Chondrocyte (in vitro differentiated cells): ENCODE measurements at regions not wholly inside any gene's neighbourhood (a gene's known extent, or its start where the extent isn't known, plus 50 kb on each side); places are given as distances from the start of the nearest gene placed in this dataset.

ENCODE experiments used
- DNase-seq: peaks from one replicate; pipeline ENCODE4 v3.0.0; 2021; ENCODE audit warnings: mixed read lengths, low spot score
- H3K27ac Mint-ChIP-seq: one replicate; pipeline ENCODE4 v1.8.0; 2021; ENCODE audit warnings: mild to moderate bottlenecking, moderate library complexity, mixed read lengths; ENCODE audit not compliant: unreplicated experiment
- H3K27me3 Mint-ChIP-seq: 2 replicates; pipeline ENCODE4 v1.8.0; 2021; ENCODE audit warnings: low read depth, mixed read lengths
- H3K36me3 Mint-ChIP-seq: 2 replicates; pipeline ENCODE4 v1.8.0; 2021; ENCODE audit warnings: low read depth, mixed read lengths
- H3K4me1 Mint-ChIP-seq: 2 replicates; pipeline ENCODE4 v1.8.0; 2021; ENCODE audit warnings: low read depth, mild to moderate bottlenecking, mixed read lengths
- H3K4me3 Mint-ChIP-seq: one replicate; pipeline ENCODE4 v1.8.0; 2021; ENCODE audit warnings: mild to moderate bottlenecking, moderate library complexity, mixed read lengths; ENCODE audit not compliant: unreplicated experiment
- H3K9me3 Mint-ChIP-seq: 2 replicates; pipeline ENCODE4 v1.8.0; 2021; ENCODE audit warnings: low read depth, mixed read lengths
- TF ChIP-seq, protein P1 (sequence below): fragments of 200-600 bp; sonication (generic); IDR thresholded peaks from 2 replicates; pipeline ENCODE4 v1.5.0; 2021; ENCODE audit warnings: antibody characterized with exemption, mild to moderate bottlenecking, moderate library complexity

DNA sequence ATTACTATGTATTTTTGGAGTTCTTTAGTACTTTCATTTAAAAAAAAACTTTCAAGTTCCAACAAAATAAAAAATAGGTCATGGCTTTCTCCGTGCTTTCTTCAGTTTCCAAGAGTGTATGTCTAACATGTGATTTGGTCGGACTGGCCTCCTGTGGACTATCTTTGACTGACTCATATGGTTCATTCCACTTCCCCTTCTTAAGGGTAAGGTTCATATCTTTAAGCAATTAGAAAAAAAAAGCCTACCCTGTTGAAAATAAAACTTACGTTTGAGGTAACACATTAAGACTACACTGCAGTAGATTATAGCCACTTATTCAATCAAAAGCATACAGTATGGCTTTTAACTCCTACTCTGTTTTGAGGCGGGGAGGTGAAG, 112.8 kb upstream of the AHR start:
- Mint-ChIP-seq H3K27ac (peak overlapping the region; percentile 3), H3K4me3 (no peak overlapping the region), H3K9me3 (peaks cover 2% of the 10 kb centered on the region), H3K4me1 (peaks cover 17% of the 10 kb centered on the region), H3K27me3 (no peaks in the 10 kb centered on the region), H3K36me3 (no peaks in the 10 kb centered on the region)
- TF ChIP-seq, protein P1, sequence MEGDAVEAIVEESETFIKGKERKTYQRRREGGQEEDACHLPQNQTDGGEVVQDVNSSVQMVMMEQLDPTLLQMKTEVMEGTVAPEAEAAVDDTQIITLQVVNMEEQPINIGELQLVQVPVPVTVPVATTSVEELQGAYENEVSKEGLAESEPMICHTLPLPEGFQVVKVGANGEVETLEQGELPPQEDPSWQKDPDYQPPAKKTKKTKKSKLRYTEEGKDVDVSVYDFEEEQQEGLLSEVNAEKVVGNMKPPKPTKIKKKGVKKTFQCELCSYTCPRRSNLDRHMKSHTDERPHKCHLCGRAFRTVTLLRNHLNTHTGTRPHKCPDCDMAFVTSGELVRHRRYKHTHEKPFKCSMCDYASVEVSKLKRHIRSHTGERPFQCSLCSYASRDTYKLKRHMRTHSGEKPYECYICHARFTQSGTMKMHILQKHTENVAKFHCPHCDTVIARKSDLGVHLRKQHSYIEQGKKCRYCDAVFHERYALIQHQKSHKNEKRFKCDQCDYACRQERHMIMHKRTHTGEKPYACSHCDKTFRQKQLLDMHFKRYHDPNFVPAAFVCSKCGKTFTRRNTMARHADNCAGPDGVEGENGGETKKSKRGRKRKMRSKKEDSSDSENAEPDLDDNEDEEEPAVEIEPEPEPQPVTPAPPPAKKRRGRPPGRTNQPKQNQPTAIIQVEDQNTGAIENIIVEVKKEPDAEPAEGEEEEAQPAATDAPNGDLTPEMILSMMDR = no peak
- DNase-seq = no peak

DNA sequence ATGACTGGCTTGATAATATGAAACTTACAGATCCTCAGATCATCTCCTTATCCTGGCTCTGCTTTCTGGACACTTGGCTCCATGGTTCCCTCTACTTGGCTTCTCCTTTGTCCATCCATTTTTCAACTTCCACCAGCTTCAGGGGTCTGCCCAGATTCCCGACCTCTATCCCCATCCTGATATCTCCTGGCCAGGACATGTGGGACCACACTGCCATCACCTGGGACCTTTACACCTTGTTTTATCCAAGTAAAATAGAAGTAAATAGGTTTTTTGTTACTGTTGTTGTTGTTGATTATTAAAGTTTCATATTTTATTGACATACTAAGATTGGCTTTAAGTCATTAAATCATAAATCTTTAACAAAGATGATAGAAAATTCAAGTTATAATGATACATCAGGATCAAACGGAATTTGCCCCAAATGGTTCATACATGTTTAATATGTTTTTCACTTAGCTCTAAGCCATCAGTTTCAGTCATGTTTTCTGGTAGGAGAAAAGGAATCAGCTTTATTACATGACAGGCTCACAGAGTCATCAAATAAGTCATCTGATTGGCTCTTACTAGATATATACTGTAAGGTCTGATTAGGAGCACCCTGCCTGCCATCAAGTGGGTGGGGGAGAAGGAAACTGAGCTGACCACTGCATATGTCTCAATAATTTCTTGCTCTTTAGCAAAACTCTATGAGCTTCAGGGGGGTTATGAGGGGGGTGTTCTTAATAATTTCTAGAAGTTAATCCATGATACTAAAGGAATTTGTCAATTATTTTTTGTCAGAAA, 111.5 kb upstream of the AHR start:
- Mint-ChIP-seq H3K36me3 (no peaks in the 10 kb centered on the region), H3K27ac (no peak overlapping the region), H3K9me3 (no peaks in the 10 kb centered on the region), H3K27me3 (no peaks in the 10 kb centered on the region), H3K4me1 (peaks cover 8% of the 10 kb centered on the region), H3K4me3 (no peak overlapping the region)
- no peak for DNase-seq
- TF ChIP-seq, protein P1 = no peak

DNA sequence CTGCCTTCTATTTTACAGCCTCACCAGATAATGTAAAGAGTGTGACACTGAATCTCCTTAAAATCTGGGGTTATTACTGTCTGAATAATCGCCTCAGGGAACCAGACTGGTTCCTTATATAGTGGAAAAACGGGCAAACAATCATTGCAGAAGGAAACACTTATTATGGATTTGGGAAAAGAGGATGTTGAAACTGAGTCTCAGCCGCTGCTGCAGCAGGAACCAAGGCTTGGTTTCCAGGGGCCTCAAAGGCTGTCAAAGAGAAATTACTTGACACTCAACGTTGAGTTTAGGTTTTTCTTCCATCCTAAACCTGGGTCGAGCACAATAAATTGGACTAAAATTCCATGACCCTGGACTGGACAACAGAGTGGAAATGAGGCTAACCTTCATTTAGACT, 103.8 kb upstream of the AHR start:
- Mint-ChIP-seq H3K27ac (no peak overlapping the region), H3K36me3 (no peaks in the 10 kb centered on the region), H3K4me3 (no peak overlapping the region), H3K4me1 (no peaks in the 10 kb centered on the region), H3K27me3 (no peaks in the 10 kb centered on the region), H3K9me3 (no peaks in the 10 kb centered on the region)
- TF ChIP-seq, protein P1 = no peak
- no peak for DNase-seq

DNA sequence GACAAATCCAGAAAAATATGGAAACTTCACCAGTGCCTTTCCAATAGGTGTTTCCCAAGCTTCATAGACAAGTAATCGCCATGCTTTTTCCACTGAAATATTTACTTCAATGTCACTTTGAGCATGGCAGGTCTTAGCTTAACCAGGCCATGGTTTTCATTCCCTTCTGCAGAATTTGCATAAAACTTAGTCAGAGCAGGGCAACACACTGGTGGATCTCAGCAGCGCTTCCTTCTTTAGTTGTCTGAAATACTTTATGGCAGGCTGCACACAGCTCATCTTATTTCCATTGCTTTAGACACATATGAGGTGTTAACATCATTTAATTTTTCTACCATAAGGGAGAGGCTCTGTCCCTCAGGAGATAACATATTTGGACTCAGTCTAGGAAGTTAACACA, 102.9 kb upstream of the AHR start:
- no peak for DNase-seq
- TF ChIP-seq, protein P1 = no peak
- Mint-ChIP-seq H3K36me3 (no peaks in the 10 kb centered on the region), H3K4me1 (no peaks in the 10 kb centered on the region), H3K27me3 (no peaks in the 10 kb centered on the region), H3K9me3 (no peaks in the 10 kb centered on the region), H3K4me3 (no peak overlapping the region), H3K27ac (no peak overlapping the region)

DNA sequence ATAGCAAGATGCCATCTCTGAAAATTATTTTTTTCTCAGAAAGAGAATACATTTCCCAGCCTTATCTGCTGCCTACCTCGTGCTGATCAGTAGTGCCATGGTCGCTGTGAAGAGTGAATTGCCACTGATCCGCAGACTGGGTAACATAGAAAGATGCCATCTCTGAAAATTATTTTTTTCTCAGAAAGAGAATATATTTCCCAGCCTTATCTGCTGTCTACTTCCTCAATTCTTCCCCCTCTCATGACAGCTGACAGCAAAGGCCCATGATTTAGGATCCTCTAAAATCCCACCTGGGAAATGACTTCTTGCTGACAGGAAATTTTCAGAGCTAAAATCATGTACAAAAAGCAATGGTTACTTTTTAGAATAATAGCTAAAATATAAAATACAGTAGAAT, 92.5 kb upstream of the AHR start:
- no peak overlapping the region for H3K27ac Mint-ChIP-seq
- TF ChIP-seq, protein P1 = no peak
- no peaks in the 10 kb centered on the region for H3K9me3 Mint-ChIP-seq
- no peak for DNase-seq
- no peaks in the 10 kb centered on the region for H3K4me1 Mint-ChIP-seq
- no peaks in the 10 kb centered on the region for H3K36me3 Mint-ChIP-seq
- no peak overlapping the region for H3K4me3 Mint-ChIP-seq
- no peaks in the 10 kb centered on the region for H3K27me3 Mint-ChIP-seq
